NCI-H1417 treated with DMSO at 0.1 percent for 48 hours (cell line): ENCODE measurements at regions not wholly inside any gene's neighbourhood (a gene's known extent, or its start where the extent isn't known, plus 50 kb on each side); places are given as distances from the start of the nearest gene placed in this dataset.
"Not testable (repeated sequence)": the region's sequence is repeated elsewhere in the genome, so short reads cannot be mapped to it uniquely, and the experiment has no call there.

Source experiments
- DNase-seq: peaks from one replicate; lab custom pipeline; 2025; lab: John Stamatoyannopoulos, UW

DNA sequence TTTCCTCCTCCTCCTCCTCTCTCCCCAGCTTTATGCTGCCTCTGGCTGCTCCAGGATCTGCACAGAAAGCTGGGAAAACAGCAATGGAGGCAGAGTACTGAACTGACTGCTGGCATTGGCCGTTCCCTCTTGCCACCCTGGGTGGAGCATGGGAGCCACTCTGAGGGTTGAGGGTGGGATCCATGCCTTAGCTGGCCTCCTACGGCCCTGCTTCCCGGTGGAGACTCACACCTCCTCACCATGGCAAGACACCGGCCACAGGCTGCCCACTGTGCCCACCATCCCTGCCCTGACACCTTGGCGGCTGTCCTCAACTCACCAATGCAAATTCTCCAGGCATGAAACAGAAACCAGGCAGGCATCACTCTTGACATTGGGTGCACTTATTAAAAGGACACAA is 832.3 kb upstream of the ID2 start:
- no peak for DNase-seq

DNA sequence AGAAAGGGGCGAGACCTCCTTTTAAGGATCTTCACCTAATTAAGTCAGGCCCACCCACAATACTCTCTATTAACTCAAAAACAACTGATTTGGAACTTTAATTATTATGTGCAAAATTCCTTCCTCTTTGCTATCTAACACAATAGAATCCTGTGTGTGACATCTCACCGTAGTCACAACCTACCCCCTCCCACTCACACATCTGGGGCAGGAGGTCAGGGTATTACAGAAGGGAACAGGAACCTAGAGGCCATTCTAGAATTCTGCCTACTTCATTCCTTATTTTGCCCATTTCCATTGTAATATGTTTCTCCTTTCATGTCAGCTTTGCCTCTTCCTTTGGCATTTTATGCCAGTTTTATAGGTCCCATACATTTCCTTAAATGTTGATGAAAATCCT is 829.3 kb upstream of the ID2 start:
- no peak for DNase-seq

DNA sequence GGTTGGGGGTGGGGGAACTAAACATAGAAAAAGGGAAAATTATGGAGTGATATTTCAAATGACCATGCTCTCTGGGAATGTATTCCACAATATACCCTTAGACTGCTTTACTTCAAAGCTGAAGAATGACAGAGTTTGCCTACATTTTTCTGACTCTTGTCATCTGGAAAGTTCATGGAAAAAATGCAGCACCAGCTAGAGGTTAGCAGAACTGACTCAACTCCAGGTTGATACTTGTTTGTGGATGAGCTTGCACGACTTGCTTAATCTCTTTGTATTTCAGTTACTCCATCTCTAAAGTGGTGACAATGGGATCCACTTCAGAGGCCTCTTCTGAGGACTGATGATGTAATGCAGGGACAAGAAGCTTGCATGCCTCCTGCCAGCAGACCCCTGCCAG is 824.0 kb upstream of the ID2 start:
- DNase-seq, result no peak

DNA sequence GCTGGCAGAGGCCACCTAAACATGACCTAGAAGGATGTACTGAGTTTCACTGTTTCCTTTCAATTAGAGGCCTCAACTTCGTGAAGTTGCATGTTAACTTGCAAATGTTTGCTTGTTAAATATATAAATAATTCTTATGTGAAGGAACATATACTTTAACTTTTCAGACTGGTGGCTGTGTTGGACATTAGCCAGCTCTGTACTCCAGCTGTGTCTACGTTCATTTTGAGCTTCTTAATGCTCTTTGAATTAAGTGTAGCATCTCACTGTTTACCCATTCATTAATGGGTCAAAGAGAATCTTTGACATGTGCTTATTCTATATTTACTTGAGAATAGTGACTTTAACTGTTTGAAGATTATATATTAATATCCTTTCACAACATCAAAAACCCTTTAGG is 823.2 kb upstream of the ID2 start:
- no peak for DNase-seq

DNA sequence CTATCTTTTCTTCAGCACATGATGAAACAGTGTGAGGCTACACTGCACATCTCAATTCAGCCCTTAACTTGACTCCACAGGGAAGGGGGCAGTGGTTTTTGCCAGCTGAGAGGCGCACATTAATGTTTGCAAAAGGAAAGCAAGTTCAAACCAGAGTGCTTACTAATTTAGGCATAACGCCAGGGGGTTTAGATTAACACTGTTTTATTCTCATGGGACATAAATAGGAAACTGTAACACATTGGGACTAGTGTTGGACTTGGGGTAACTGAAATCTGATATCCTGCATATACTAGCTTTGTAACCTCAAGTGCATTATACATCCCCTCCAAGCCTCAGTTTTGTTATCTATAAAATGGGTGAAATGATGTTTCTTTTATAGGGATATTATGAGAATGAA is 821.2 kb upstream of the ID2 start:
- DNase-seq, result no peak

DNA sequence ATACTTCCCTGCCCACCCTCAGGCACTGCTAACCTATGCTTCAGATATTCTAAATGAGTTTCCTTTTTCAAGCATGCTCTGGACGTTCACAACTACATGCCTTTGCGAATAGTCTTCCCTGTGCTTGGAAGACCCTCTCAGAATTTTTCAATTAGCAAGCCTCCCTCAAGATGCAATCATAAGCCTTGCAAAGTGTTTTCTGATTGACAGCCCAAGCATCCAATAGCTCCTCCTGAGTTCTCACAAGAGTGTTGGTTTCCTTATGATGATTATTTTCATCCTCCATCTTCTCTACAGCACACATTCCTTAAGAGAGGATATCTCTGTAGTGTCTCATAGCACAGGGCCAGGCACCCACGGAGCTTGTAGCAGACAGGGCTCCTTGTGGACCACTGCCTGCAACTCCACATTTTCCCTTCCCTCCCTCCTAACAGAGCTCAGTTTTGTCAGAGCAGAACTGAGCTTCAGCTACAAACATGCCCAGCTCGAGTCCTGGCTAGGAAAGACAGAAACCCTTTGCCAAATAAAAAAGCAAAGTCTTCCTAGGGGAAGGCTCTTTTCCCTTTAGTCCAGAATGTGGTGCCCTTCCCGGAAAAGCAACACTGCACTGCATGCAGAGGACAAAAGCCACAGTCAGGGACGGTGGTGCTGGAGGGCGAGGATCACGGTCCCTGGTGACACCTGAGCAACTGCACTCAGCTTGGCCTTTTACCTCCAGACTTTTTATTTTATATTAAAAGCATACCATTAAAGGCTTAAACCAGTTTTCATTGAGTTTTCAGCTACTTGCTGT is 819.8 kb upstream of the ID2 start:
- no peak for DNase-seq

DNA sequence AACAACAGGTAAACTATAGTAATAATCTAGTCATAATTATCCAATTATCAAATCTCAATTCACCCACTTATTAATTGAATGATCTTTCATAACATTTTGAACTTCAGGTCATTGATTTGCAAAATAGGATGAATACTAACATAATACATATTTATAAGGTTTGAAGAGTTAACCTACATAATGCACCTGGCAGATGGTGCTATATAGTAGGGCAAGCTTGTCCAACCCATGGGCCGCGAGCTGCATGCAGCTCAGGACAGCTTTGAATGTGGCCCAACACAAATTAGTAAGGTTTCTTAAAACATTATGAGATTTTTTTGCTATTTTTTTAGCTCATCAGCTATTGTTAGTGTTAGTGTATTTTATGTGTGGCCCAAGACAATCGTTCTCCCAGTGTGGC is 815.8 kb upstream of the ID2 start:
- no peak for DNase-seq

DNA sequence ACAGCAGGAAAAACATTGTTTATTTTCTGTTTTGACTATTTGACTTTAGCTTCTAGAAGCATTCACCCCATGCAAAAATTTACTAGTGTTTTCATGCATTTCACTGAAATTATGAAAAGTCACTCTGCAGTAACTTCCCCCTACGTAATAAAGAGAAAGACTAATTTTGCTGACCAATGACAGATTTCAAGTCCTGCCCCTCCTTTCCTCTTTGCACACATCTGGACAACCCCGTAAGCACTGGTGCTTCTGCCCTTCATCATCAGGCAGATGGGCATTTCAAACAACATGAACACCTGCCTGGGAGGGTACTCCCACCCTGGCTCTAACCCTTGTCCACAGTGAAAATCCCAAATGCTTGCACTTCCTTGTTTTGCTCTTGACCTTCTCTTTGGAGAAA is 815.0 kb upstream of the ID2 start:
- DNase-seq, result no peak

DNA sequence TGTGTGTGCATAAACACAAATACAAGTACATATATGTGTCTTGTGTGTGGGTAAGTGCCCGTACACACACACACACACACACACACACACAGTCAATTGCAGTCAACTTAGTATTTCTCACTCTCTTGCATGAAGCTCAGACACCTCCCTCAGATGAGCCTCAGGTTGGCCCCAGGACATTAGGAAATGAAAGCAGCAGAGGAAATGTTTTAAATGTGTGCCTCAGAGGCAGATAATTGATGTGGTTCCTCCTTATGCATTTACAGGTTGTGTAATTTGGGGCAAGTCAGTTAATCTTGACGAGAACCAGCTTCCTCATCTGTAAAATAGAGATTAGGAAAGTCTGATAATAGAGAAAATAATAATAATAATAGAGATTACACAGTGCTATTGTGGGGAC is 814.0 kb upstream of the ID2 start:
- no peak for DNase-seq

DNA sequence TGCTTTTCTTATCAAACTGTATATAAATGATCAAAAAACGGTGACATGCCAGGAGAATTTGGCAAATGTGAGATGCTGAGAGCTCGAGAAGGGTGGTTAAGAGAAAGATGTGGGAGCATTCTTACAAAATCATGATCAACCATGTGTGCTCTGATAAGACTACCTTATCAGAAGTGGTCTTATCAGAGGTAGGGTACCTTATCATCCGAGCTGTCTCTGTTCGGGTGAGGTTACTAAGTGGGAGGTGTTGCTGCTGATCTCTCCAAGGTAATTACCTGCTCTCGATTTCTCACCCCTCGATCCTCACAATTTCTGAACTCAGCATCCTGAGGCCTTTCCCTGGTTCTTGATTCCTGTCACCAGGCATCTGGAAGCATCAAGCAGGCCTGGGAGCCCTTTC is 813.0 kb upstream of the ID2 start:
- DNase-seq, result no peak

DNA sequence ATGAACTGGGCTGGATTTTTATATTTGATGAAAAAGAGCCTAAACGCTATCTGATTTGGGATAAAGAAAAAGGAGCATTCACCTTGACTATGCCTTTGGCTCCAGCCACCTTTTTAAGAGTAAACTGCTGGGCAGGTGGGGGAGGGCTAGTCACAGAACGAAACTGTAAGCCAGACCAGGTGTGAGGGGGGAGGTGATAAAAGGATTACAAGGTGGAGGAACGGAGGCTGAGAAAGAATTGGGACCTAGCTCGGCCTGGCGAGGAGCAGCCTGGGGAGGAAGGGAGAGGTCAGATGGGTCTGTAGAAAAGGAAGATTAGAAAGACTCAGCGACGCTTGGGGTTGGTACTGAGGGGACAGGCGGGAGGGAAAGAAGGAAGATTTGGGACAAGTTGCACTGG is 805.4 kb upstream of the ID2 start:
- DNase-seq, result not testable (repeated sequence)

DNA sequence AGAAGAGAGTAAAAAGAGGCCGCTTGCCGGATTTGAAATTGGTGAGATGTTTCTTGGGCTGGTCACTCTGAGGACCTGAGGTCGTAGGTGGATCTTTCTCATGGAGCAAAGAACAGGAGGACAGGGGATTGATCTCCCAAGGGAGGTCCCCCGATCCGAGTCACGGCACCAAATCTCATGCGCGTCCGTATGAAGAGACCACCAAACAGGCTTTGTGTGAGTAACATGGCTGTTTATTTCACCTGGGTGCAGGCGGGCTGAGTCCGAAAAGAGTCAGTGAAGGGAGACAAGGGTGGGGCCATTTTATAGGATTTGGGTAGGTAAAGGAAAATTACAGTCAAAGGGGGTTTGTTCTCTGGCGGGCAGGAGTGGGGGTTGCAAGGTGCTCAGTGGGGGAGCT is 803.6 kb upstream of the ID2 start:
- not testable (repeated sequence) for DNase-seq

DNA sequence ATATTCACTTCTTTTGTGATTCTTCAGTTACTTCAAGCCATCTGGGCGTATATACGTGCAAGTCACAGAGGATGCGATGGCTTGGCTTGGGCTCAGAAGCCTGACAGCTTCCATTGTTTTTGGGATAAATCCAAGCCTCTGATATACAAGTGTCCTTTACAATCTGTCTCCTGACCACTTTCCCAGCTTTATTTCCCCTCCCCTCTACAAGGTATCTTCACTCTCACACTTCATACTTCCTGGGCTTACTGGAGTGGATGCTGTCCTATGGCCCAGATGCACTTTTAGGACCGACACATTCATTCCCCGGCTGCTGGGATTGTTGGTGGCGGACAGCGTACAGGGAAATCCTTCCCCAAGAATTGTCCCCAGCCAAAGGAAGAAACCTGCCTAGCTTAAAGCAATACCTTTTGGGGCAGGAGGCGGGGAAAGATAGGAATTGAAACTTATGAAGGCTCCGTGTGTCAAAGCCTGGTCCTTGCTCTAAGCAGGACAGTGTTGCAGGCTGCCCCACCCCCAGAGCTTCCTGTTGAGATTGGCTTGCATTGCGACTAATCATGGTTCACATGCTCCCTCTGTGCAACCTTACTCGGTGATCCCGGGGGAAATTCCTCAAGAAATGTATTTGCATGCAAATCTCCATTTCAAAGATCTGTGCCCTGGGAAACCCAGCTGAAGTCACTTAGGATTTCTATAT is 802.9 kb upstream of the ID2 start:
- no peak for DNase-seq

DNA sequence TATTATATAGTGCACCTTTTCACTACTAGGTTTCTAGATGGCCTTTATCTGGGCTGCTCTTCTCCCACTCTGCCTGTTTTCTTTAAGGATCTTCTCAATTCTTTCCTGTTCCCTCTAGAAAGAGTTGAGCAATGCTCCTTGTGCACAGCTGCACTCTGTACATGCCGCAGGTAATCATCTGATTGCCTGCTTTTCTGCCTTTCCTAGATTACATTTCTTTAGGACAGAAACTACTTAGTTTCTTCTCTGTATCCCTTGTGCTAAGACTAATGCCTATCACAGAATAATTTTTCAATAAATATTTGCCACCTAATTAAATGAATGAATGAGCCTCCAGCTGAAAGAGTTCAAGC is 802.4 kb upstream of the ID2 start:
- no peak for DNase-seq

DNA sequence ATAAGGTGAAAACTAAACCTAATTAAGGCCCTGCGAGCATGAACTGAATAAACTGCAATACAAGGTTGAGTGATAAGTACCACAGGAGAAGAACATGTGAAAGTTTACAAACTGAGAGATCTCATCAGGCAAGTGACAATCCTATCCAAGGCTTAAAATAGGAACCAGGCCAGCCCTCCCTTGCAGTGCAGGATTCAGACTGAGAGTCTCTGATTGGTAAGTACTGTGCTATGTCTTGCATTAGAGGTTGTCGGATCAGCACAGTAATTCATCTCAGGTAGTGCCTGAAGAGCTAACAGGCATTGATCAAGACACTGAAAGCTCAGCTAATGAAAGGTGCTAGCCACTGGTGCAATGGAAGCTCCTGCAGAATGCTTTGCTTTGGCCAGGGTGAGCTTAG is 801.7 kb upstream of the ID2 start:
- no peak for DNase-seq

DNA sequence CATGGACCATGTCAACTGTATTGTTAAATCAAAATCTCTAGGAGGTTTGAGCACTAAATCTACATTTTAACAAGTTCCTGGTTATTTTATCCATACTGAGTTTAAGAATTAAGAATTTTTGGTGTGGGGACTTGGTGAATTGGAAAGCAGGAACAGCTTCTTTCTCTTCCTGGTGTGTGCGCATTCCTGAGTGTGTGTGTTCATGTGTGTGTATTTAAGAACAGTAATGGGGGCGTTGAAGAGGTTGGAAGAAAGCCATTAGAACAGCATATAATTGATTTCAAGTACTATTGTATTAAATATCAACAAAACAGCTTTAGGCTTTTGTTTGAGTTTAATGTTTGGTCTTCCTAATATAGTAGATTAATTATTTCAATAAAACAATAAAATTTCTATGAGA is 801.3 kb upstream of the ID2 start:
- peak; percentile 34 for DNase-seq

DNA sequence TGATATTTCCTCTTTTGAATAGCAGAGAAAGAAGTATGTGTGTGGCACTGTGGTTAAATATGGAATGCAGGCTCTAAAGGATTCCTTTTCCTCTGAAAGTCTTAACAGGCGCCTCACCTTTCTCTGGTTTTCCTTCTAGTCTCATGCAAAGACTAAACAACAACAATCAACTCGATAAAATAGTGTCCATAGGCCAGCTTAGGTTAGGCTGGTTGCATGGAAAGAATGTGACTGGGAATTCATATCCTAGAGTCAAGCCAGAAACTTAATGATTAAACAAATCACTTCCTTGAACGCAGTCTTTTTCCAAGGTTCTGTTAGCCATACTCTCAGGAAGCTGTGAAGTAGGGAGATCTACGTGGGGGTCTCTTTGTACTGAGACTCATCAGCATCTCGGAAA is 800.8 kb upstream of the ID2 start:
- no peak for DNase-seq

DNA sequence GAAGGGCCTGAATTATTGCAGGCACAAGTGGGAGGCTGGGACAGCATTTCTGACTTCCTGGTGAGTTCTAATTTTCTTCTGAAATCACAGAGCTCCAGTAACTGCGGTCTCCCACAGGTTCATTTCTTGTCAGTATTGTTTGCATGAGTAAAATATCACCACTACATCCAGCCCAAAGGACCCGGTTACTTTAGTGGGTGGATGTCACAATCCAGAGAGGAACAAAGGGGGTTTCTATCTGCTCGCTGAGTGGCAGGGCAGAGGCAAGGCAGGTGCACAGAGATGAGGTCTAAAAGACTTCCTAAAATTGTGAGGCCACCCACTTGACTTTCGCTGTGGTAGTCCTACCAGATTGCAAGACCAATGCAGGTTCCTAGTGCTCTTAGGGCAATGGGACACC is 800.4 kb upstream of the ID2 start:
- DNase-seq, result no peak

DNA sequence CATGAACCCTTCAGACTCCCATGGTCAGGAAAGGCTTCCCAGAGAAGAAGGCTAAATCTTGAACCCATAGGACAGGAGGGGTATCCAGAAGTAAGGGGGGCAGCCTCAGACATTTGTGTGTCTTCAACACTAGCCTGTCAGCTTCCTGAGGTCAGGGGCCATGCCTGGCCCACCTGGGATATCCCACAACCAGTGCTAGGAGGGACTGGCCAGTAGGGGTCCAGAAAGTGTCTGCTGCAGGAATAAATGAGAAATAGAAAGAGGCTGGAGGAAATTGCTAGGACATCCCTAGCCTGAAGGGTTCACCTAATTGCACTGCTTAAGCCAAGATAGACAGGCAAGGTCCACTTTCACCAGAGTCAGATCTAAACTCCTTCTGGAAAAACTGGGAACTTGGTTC is 799.6 kb upstream of the ID2 start:
- DNase-seq, result no peak

DNA sequence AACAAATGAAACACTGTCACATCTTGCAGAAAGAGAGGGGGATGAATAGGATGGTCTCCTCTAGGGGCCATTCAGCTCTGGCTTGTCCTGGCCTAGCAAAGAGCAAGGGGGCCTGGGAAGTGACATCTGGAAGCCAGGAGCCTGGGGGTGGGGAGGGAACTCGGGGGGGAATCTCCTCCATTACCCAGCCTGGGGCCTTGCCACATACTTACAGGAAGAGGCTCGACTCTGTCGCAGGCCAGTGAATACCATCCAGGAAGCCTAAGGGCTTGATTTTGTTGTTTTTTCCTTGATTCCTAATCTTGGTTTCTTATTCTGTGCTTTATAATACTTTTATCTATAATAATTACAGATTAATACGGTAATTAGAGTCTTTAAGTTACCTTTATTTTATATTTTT is 797.5 kb upstream of the ID2 start:
- no peak for DNase-seq

DNA sequence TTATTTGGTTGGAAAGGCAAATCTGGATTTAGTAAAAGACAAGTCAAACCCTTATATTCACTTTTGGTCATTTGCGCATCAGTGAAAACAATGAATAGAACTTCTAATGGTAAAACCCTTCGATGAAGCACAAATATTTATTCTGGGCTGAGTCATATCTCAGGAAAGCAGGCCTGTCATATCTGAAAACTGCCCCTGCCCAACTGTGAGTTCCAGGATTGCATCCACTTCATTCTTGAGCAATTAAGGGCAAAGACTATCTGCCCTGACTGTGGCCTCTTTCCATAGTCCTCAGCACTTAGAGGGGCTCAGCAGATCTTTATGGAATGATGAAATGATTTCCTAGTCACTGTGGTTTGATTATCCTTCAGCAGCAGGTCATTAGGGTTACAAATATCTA is 795.2 kb upstream of the ID2 start:
- no peak for DNase-seq

DNA sequence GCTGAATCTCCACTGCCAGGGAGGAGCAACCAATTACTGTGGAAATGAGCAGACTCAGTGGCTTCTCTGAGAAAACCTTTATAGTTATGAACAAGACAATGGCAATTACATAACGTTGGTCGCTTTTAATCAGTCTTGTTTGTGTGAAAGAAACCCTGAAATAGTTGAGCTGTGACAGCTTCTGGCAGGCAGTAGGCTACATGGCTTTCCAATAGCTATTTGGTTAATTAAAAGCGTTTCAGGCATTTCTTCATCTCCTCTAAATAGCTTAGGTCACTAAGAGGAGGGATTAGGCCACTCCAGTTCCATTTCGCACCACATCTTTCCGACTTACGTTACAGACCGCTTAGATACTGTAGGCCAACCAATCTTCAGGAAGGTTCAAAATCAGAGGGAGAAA is 794.4 kb upstream of the ID2 start:
- DNase-seq, result no peak

DNA sequence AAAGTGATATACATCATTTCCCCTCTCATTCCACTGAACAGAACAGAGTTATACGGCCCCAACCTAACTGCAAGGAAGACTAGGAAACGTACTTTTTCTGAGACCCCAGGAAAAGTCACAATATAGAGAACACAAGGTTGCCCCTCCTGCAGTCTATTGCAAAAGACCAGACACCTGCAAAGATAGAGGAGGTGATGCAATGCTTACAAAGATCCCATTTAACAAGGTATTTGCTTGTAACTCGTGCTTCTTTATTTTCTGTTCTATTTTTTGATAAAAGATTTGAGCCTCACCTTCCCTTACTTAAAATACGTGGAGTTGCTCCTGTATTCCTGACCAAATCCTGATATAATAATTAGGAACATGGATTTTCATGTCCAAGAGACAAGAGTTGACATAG is 793.0 kb upstream of the ID2 start:
- DNase-seq, result no peak

DNA sequence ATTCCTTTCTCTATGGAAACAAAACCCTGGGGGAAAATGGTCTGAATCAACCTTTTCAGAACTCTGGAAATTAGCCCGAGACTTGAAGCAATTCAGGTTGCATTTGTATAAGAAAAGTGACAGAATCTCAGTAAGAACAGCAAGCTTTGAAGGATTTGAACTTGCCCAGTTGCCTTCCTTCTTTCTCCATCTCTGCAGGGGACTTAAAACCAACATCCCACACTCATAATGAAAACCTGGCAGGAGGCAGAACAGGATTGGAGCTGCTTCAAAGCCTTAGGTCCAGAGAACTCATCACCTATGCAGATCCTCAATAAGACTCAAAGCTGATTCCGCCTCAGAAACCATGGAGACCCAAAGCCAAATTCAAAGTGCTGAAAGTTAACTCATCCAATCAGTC is 790.5 kb upstream of the ID2 start:
- no peak for DNase-seq
